Ureter (tissue), 1 donor: ENCODE measurements at regions not wholly inside any gene's neighbourhood (a gene's known extent, or its start where the extent isn't known, plus 50 kb on each side); places are given as distances from the start of the nearest gene placed in this dataset.
"Not testable (repeated sequence)": the region's sequence is repeated elsewhere in the genome, so short reads cannot be mapped to it uniquely, and the experiment has no call there.

Experiments used
- DNase-seq: peaks from one replicate; pipeline ENCODE4 v3.0.0-alpha.2; 2020; ENCODE audit warnings: low spot score
- donor health status: DM: yes; HTN: yes; CAD: no.

GRCh38 chr3:28575746-28576613 is 227.4 kb upstream of the AZI2 start:
- DNase-seq, result no peak

GRCh38 chr3:28576614-28577200 is 228.1 kb upstream of the AZI2 start:
- no peak for DNase-seq

GRCh38 chr3:28577941-28578500 is 229.4 kb upstream of the AZI2 start:
- DNase-seq, result no peak

- DNase-seq, result no peak
These were observed 237.7 kb upstream of the AZI2 start for GRCh38 chr3:28586325-28586724.

- DNase-seq, result no peak
These were observed 239.1 kb upstream of the AZI2 start for GRCh38 chr3:28587723-28588122.

- DNase-seq, result no peak
These were observed 241.6 kb upstream of the AZI2 start for GRCh38 chr3:28590216-28590615.

GRCh38 chr3:28590860-28591259 is 242.2 kb upstream of the AZI2 start:
- no peak for DNase-seq

- no peak for DNase-seq
These were observed 246.7 kb upstream of the AZI2 start for GRCh38 chr3:28595372-28595771.

- DNase-seq, result no peak
These were observed 248.8 kb upstream of the AZI2 start for GRCh38 chr3:28597452-28597851.

GRCh38 chr3:28598165-28598564 is 249.5 kb upstream of the AZI2 start:
- no peak for DNase-seq

GRCh38 chr3:28601291-28601690 is 252.7 kb upstream of the AZI2 start:
- no peak for DNase-seq

- DNase-seq, result no peak
These were observed 257.7 kb upstream of the AZI2 start for GRCh38 chr3:28606283-28606682.

- DNase-seq, result no peak
These were observed 263.6 kb upstream of the AZI2 start for GRCh38 chr3:28612232-28612631.

GRCh38 chr3:28613511-28614106 is 265.0 kb upstream of the AZI2 start:
- no peak for DNase-seq

- no peak for DNase-seq
These were observed 266.4 kb upstream of the AZI2 start for GRCh38 chr3:28615071-28615470.

- no peak for DNase-seq
These were observed 267.3 kb upstream of the AZI2 start for GRCh38 chr3:28615971-28616370.

GRCh38 chr3:28617821-28618220 is 269.2 kb upstream of the AZI2 start:
- DNase-seq, result no peak

GRCh38 chr3:28623106-28623505 is 274.5 kb upstream of the AZI2 start:
- no peak for DNase-seq

- no peak for DNase-seq
These were observed 275.5 kb upstream of the AZI2 start for GRCh38 chr3:28624084-28624483.

- DNase-seq, result not testable (repeated sequence)
These were observed 279.2 kb upstream of the AZI2 start for GRCh38 chr3:28627843-28628242.

GRCh38 chr3:28634019-28634418 is 285.4 kb upstream of the AZI2 start:
- DNase-seq, result no peak

- no peak for DNase-seq
These were observed 289.1 kb upstream of the AZI2 start for GRCh38 chr3:28637742-28638141.

GRCh38 chr3:28645149-28645548 is 296.5 kb upstream of the AZI2 start:
- DNase-seq, result no peak
